ENCODE measurements at regions not wholly inside any gene's neighbourhood (a gene's known extent, or its start where the extent isn't known, plus 50 kb on each side); places are given as distances from the start of the nearest gene placed in this dataset.
A peak's percentile ranks its signal among the peaks of the same experiment; 100 is the strongest.

- Histone ChIP-seq H3K27ac (no peak overlapping the region), H3K4me3 (ENCODE audit: low read depth, low read length) (no peak overlapping the region), H3K36me3 (replicated peaks) (no peaks in the 10 kb centered on the region), H3K27me3 (replicated peaks) (no peaks in the 10 kb centered on the region)
- in situ Hi-C loops (cut with HindIII; ENCODE audit: low pct_ligation_motif_present, low sequenced_read_pairs): no loop called here
- no peak for DNase-seq
- TF ChIP-seq CTCF (IDR thresholded peaks at IDR 0.05; ENCODE audit: low read depth, low read length, missing control alignments): no peak
Measured at GRCh38 chr1:168455764-168456163, 88.0 kb downstream of the XCL2 start.

- in situ Hi-C loops (cut with HindIII; ENCODE audit: low pct_ligation_motif_present, low sequenced_read_pairs): no loop called here
Measured at GRCh38 chr1:168454211-168454815, 89.5 kb downstream of the XCL2 start.

GRCh38 chr1:168453056-168453455, 90.7 kb downstream of the XCL2 start:
- Histone ChIP-seq H3K27ac (no peak overlapping the region), H3K4me3 (ENCODE audit: low read depth, low read length) (no peak overlapping the region), H3K27me3 (replicated peaks) (no peaks in the 10 kb centered on the region), H3K36me3 (replicated peaks) (no peaks in the 10 kb centered on the region)
- no peak for TF ChIP-seq CTCF (IDR thresholded peaks at IDR 0.05; ENCODE audit: low read depth, low read length, missing control alignments)
- in situ Hi-C loops (cut with HindIII; ENCODE audit: low pct_ligation_motif_present, low sequenced_read_pairs): no loop called here
- no peak for DNase-seq

More at GRCh38 chr1:168454211-168454815, 89.5 kb downstream of the XCL2 start:
- H3K27ac ChIP-seq: no peak overlapping the region
- H3K4me3 ChIP-seq (ENCODE audit: low read depth, low read length): no peak overlapping the region
- no peaks in the 10 kb centered on the region for H3K27me3 ChIP-seq (replicated peaks)
- TF ChIP-seq CTCF (IDR thresholded peaks at IDR 0.05; ENCODE audit: low read depth, low read length, missing control alignments): no peak
- no peak for DNase-seq
- no peaks in the 10 kb centered on the region for H3K36me3 ChIP-seq (replicated peaks)

GRCh38 chr1:168452329-168452728, 91.5 kb downstream of the XCL2 start:
- in situ Hi-C loops (cut with HindIII; ENCODE audit: low pct_ligation_motif_present, low sequenced_read_pairs): no loop called here
- TF ChIP-seq CTCF (IDR thresholded peaks at IDR 0.05; ENCODE audit: low read depth, low read length, missing control alignments): peak; percentile 49

GRCh38 chr1:168447871-168448270, 95.9 kb downstream of the XCL2 start:
- no peak for TF ChIP-seq CTCF (IDR thresholded peaks at IDR 0.05; ENCODE audit: low read depth, low read length, missing control alignments)
- Histone ChIP-seq H3K27ac (no peak overlapping the region), H3K4me3 (ENCODE audit: low read depth, low read length) (no peak overlapping the region), H3K36me3 (replicated peaks) (no peaks in the 10 kb centered on the region), H3K27me3 (replicated peaks) (no peaks in the 10 kb centered on the region)
- in situ Hi-C loops (cut with HindIII; ENCODE audit: low pct_ligation_motif_present, low sequenced_read_pairs): no loop called here
- no peak for DNase-seq

More at GRCh38 chr1:168452329-168452728, 91.5 kb downstream of the XCL2 start:
- Histone ChIP-seq H3K4me3 (ENCODE audit: low read depth, low read length) (no peak overlapping the region), H3K36me3 (replicated peaks) (no peaks in the 10 kb centered on the region), H3K27ac (no peak overlapping the region), H3K27me3 (replicated peaks) (no peaks in the 10 kb centered on the region)
- no peak for DNase-seq

- in situ Hi-C loops (cut with HindIII; ENCODE audit: low pct_ligation_motif_present, low sequenced_read_pairs): no loop called here
- DNase-seq: no peak
- Histone ChIP-seq H3K27ac (no peak overlapping the region), H3K36me3 (replicated peaks) (no peaks in the 10 kb centered on the region), H3K4me3 (ENCODE audit: low read depth, low read length) (no peak overlapping the region), H3K27me3 (replicated peaks) (no peaks in the 10 kb centered on the region)
- no peak for TF ChIP-seq CTCF (IDR thresholded peaks at IDR 0.05; ENCODE audit: low read depth, low read length, missing control alignments)
Measured at GRCh38 chr1:168446081-168446480, 97.7 kb downstream of the XCL2 start.
